ENCODE measurements at regions not wholly inside any gene's neighbourhood (a gene's known extent, or its start where the extent isn't known, plus 50 kb on each side); places are given as distances from the start of the nearest gene placed in this dataset.

DNA sequence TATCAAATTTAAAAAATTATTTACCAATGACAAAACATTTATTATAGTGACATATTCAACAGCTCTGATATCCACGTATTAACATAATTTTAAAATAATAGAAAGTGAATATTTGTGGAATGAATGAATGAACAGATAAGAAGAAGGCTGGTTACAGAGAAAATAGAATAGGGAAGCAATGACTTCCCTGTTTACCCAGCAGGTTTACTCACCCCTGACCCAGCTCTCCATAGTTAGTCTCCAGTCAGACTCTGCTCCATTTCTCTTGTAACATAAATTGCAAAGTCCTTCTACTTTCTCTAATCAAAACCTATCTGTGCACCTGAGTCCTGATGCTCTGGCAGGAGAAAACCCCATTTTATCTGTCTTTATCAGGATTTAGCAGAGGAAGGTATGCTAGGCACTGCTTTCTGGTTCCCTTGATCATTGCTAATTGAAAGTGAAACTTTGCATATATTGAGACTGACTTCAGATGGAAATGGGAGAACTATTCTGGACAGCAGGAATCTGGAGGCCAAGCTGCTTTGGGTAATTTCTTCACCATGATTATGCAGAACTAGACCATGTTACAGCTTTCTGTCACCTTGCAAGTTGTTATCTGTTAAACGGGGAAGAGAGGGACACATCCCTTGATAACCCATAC lies 363.0 kb downstream of the FAT4 start:
- TF ChIP-seq POLR2A (IDR thresholded peaks at IDR 0.05; ENCODE audit: insufficient read depth in 1 of 2, low read depth in 2 of 2, low read length in 2 of 2) (no peak), ZBTB7A (CRISPR knock-in tag; IDR thresholded peaks at IDR 0.05) (no peak), JUND (CRISPR knock-in tag; IDR thresholded peaks at IDR 0.05) (no peak), ZFX (CRISPR knock-in tag; IDR thresholded peaks at IDR 0.05; ENCODE audit: low read depth) (no peak), YEATS4 (CRISPR knock-in tag; IDR thresholded peaks at IDR 0.05; ENCODE audit: borderline replicate concordance) (no peak), ZNF253 (CRISPR knock-in tag; IDR thresholded peaks at IDR 0.05; ENCODE audit: borderline replicate concordance) (no peak), ZSCAN22 (CRISPR knock-in tag; IDR thresholded peaks at IDR 0.05) (no peak), TAF15 (IDR thresholded peaks at IDR 0.05; ENCODE audit: low read depth, low read length, poor library complexity, severe bottlenecking) (no peak), ZFP37 (CRISPR knock-in tag; IDR thresholded peaks at IDR 0.05; ENCODE audit: borderline replicate concordance) (no peak), ZNF260 (CRISPR knock-in tag; IDR thresholded peaks at IDR 0.05; ENCODE audit: borderline replicate concordance, low read depth) (no peak), MTF2 (CRISPR knock-in tag; IDR thresholded peaks at IDR 0.05; ENCODE audit: borderline replicate concordance) (no peak), HOXA7 (CRISPR knock-in tag; IDR thresholded peaks at IDR 0.05) (no peak)
- TF ChIP-seq, protein P1, sequence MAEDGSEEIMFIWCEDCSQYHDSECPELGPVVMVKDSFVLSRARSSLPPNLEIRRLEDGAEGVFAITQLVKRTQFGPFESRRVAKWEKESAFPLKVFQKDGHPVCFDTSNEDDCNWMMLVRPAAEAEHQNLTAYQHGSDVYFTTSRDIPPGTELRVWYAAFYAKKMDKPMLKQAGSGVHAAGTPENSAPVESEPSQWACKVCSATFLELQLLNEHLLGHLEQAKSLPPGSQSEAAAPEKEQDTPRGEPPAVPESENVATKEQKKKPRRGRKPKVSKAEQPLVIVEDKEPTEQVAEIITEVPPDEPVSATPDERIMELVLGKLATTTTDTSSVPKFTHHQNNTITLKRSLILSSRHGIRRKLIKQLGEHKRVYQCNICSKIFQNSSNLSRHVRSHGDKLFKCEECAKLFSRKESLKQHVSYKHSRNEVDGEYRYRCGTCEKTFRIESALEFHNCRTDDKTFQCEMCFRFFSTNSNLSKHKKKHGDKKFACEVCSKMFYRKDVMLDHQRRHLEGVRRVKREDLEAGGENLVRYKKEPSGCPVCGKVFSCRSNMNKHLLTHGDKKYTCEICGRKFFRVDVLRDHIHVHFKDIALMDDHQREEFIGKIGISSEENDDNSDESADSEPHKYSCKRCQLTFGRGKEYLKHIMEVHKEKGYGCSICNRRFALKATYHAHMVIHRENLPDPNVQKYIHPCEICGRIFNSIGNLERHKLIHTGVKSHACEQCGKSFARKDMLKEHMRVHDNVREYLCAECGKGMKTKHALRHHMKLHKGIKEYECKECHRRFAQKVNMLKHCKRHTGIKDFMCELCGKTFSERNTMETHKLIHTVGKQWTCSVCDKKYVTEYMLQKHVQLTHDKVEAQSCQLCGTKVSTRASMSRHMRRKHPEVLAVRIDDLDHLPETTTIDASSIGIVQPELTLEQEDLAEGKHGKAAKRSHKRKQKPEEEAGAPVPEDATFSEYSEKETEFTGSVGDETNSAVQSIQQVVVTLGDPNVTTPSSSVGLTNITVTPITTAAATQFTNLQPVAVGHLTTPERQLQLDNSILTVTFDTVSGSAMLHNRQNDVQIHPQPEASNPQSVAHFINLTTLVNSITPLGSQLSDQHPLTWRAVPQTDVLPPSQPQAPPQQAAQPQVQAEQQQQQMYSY (CRISPR knock-in tag; IDR thresholded peaks at IDR 0.05), result no peak
- TF ChIP-seq, protein P2, sequence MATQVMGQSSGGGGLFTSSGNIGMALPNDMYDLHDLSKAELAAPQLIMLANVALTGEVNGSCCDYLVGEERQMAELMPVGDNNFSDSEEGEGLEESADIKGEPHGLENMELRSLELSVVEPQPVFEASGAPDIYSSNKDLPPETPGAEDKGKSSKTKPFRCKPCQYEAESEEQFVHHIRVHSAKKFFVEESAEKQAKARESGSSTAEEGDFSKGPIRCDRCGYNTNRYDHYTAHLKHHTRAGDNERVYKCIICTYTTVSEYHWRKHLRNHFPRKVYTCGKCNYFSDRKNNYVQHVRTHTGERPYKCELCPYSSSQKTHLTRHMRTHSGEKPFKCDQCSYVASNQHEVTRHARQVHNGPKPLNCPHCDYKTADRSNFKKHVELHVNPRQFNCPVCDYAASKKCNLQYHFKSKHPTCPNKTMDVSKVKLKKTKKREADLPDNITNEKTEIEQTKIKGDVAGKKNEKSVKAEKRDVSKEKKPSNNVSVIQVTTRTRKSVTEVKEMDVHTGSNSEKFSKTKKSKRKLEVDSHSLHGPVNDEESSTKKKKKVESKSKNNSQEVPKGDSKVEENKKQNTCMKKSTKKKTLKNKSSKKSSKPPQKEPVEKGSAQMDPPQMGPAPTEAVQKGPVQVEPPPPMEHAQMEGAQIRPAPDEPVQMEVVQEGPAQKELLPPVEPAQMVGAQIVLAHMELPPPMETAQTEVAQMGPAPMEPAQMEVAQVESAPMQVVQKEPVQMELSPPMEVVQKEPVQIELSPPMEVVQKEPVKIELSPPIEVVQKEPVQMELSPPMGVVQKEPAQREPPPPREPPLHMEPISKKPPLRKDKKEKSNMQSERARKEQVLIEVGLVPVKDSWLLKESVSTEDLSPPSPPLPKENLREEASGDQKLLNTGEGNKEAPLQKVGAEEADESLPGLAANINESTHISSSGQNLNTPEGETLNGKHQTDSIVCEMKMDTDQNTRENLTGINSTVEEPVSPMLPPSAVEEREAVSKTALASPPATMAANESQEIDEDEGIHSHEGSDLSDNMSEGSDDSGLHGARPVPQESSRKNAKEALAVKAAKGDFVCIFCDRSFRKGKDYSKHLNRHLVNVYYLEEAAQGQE (IDR thresholded peaks at IDR 0.05; ENCODE audit: borderline replicate concordance in 1 of 2, low read depth in 1 of 2, low read length in 2 of 2), result no peak
